ENCODE measurements at regions not wholly inside any gene's neighbourhood (a gene's known extent, or its start where the extent isn't known, plus 50 kb on each side); places are given as distances from the start of the nearest gene placed in this dataset.
A peak's percentile ranks its signal among the peaks of the same experiment; 100 is the strongest.

GRCh38 chr10:84837041-84837812 lies 508.8 kb downstream of the CCSER2 start:
- H3K27ac Mint-ChIP-seq: no peak overlapping the region
- no peaks in the 10 kb centered on the region for H3K9me3 Mint-ChIP-seq
- H3K4me1 Mint-ChIP-seq: no peaks in the 10 kb centered on the region
- H3K4me3 Mint-ChIP-seq: no peak overlapping the region
- peaks cover 13% of the 10 kb centered on the region for H3K27me3 Mint-ChIP-seq (ENCODE audit: low read depth)
- no peak for TF ChIP-seq CTCF (IDR thresholded peaks at IDR 0.05; ENCODE audit: unreplicated experiment in 3 of 3)
- no peaks in the 10 kb centered on the region for H3K36me3 Mint-ChIP-seq (ENCODE audit: low read depth)

GRCh38 chr10:84837877-84838276 lies 509.5 kb downstream of the CCSER2 start:
- TF ChIP-seq CTCF (IDR thresholded peaks at IDR 0.05; ENCODE audit: unreplicated experiment in 3 of 3): no peak
- Mint-ChIP-seq H3K27me3 (ENCODE audit: low read depth) (peaks cover 13% of the 10 kb centered on the region), H3K27ac (no peak overlapping the region), H3K4me1 (no peaks in the 10 kb centered on the region), H3K36me3 (ENCODE audit: low read depth) (no peaks in the 10 kb centered on the region), H3K4me3 (no peak overlapping the region), H3K9me3 (no peaks in the 10 kb centered on the region)

- no peak overlapping the region for H3K27ac Mint-ChIP-seq
- peaks cover 13% of the 10 kb centered on the region for H3K27me3 Mint-ChIP-seq (ENCODE audit: low read depth)
- H3K4me1 Mint-ChIP-seq: no peaks in the 10 kb centered on the region
- H3K36me3 Mint-ChIP-seq (ENCODE audit: low read depth): no peaks in the 10 kb centered on the region
- H3K4me3 Mint-ChIP-seq: no peak overlapping the region
- no peak for TF ChIP-seq CTCF (IDR thresholded peaks at IDR 0.05; ENCODE audit: unreplicated experiment in 3 of 3)
- H3K9me3 Mint-ChIP-seq: no peaks in the 10 kb centered on the region
Measured at GRCh38 chr10:84838851-84839250, 510.5 kb downstream of the CCSER2 start.

GRCh38 chr10:84842593-84842992 lies 514.2 kb downstream of the CCSER2 start:
- TF ChIP-seq CTCF (IDR thresholded peaks at IDR 0.05; ENCODE audit: unreplicated experiment in 3 of 3): no peak
- H3K4me1 Mint-ChIP-seq: peaks cover 7% of the 10 kb centered on the region
- no peak overlapping the region for H3K27ac Mint-ChIP-seq
- no peak overlapping the region for H3K4me3 Mint-ChIP-seq
- no peaks in the 10 kb centered on the region for H3K9me3 Mint-ChIP-seq
- H3K27me3 Mint-ChIP-seq (ENCODE audit: low read depth): peaks cover 7% of the 10 kb centered on the region
- H3K36me3 Mint-ChIP-seq (ENCODE audit: low read depth): no peaks in the 10 kb centered on the region

GRCh38 chr10:84844461-84844860 lies 516.1 kb downstream of the CCSER2 start:
- Mint-ChIP-seq H3K4me1 (peaks cover 7% of the 10 kb centered on the region), H3K4me3 (no peak overlapping the region), H3K36me3 (ENCODE audit: low read depth) (no peaks in the 10 kb centered on the region), H3K9me3 (no peaks in the 10 kb centered on the region), H3K27ac (peak overlapping the region in 2 of 3 experiments; percentile 5 to 19), H3K27me3 (ENCODE audit: low read depth) (no peaks in the 10 kb centered on the region)
- TF ChIP-seq CTCF (IDR thresholded peaks at IDR 0.05; ENCODE audit: unreplicated experiment in 3 of 3): no peak
